Renal cortex interstitium (tissue), 11 donors: ENCODE measurements at regions not wholly inside any gene's neighbourhood (a gene's known extent, or its start where the extent isn't known, plus 50 kb on each side); places are given as distances from the start of the nearest gene placed in this dataset.
"Not testable (repeated sequence)": the region's sequence is repeated elsewhere in the genome, so short reads cannot be mapped to it uniquely, and the experiment has no call there.

Experiments used
- DNase-seq, 11 donors: peaks; one replicate each; pipeline ENCODE4 v3.0.0-alpha.2; 2013; ENCODE audit warnings: low read depth in 9 of 11, low spot score in 4 of 11; ENCODE audit errors: extremely low read depth in 1 of 11

GRCh38 chr4:147289181-147289580 is 191.7 kb upstream of the EDNRA start:
- no peak for DNase-seq

- not testable (repeated sequence) for DNase-seq
Measured at GRCh38 chr4:147292604-147293313, 188.1 kb upstream of the EDNRA start.

- DNase-seq = not testable (repeated sequence)
Measured at GRCh38 chr4:147293314-147293677, 187.6 kb upstream of the EDNRA start.

GRCh38 chr4:147299205-147299604 is 181.7 kb upstream of the EDNRA start:
- no peak for DNase-seq

DNA sequence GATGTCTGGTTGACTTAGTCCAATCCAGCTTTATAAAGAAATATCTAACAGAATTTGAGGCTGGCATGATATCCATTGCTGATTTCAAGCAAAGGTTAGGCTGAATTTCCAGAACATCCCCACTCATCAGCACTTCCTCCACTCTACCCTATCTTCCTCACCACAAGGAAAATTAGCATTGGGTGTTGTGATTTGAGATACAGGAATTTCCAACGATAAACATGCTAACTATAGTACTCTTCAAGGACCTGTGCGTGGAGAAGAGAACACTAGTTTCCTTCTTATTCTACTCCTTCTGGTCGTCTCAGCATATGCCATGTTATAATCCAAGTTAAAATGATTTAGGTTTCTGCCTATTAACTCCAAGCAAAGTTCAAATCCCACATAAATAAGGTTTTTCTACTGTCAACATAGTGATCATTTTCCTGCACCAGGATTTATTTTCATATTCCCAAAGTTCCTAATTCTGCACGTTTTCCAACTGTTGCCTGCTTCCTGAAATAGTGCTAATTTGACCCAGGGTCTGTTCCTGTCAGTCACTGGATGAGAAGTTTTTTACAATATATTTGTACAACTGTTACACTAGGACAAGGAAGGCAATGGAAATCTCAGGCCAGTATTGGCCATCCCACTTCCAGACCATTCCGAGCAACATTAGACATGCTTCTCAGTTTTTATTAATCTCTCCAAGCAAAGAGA is 177.6 kb upstream of the EDNRA start:
- peak in 3 of 11 donors; percentile 42 to 45 (median 42) for DNase-seq

GRCh38 chr4:147303873-147304229 is 177.0 kb upstream of the EDNRA start:
- peak in 1 of 11 donors; percentile 46 for DNase-seq

DNA sequence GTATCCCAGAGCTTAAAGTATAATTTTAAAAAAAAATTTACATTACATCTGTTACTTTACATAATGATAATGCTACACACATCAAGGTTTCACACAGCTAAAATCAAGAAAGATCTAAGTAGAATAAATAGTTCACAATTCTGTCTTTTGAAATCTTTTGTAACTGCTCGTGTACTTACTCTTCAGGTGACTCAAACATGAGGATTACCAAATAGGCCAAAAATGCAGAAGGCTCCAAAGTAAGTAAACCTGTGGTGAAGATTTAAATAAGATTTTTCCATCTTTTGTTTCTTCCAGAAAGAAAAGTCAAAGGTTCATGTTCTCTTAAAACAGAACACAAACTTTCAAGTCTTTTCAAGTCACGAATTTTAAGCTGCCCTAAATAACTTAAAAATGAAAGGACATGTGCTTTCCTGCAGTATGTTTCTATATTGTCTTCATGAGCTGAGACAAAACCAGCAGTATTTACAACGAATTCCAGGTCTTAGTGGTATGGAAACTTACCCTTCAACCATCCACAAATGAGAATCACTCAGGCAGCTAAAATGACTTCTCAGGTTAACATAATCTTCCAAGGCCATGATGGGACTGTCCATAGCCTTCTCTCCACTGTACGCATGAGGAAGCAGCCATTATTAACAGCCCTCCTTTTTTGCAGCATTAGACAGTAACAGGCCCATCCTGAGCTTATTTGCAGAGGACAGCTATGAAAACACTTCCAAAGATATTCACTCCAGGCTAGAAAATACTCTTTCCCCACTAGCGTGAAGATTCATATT is 172.8 kb upstream of the EDNRA start:
- DNase-seq = peak in 2 of 11 donors; percentile 41 to 57

GRCh38 chr4:147309434-147309833 is 171.5 kb upstream of the EDNRA start:
- no peak for DNase-seq

GRCh38 chr4:147310312-147310711 is 170.6 kb upstream of the EDNRA start:
- DNase-seq = no peak

GRCh38 chr4:147311956-147312355 is 168.9 kb upstream of the EDNRA start:
- DNase-seq = no peak

DNA sequence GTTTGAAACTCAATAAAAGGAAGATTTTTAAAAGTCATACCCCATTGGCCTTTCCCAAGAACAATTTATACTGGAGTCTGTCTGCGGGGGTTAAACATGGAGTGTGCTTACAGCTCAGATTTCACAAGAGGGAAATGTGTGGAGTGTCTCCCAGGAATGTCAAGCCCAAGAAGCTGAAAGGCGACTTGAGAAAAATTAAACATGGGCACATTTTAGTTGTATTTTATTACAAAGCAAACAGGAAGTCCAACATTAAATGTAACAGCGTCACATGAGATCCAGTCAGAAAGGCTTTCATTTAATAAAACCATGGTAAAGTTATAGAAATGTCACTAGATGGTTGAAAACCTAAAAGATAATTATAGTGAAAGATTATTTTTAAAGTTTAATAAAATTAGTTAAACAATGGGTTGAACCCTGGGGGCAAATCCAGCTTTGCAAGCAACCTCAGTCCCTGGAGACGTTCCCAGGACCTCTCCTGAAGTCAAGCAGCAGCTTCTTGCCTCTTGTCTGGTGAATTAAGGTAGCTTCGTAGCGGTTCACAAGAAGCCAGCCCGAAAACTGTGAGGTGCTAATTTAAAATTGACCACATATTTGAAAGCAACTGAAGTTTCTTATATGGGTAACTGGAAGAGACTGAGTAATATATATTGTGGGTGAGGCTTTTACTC is 168.4 kb upstream of the EDNRA start:
- peak in 6 of 11 donors; percentile 48 to 75 (median 70) for DNase-seq

DNA sequence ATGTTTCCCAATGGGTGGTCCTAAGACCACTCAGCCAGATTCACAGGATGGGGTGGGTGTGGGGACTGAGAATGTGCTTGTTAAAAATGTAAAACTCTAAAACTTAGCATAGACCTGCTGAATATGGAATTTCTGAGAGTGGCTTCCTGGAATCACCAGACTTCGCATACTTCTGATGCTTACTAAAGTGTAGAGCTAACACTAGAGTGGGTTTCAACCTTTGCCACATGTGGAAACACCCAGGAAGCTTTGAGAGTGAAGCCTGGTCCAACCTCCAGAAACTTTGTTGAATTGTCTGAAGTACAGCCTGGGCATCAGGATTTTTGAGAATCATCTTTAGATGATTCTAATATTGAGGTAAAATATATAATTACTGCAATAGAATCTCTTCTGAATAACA is 167.8 kb upstream of the EDNRA start:
- DNase-seq = no peak

GRCh38 chr4:147318586-147318985 is 162.3 kb upstream of the EDNRA start:
- no peak for DNase-seq

GRCh38 chr4:147325571-147325981 is 155.3 kb upstream of the EDNRA start:
- DNase-seq = no peak

DNA sequence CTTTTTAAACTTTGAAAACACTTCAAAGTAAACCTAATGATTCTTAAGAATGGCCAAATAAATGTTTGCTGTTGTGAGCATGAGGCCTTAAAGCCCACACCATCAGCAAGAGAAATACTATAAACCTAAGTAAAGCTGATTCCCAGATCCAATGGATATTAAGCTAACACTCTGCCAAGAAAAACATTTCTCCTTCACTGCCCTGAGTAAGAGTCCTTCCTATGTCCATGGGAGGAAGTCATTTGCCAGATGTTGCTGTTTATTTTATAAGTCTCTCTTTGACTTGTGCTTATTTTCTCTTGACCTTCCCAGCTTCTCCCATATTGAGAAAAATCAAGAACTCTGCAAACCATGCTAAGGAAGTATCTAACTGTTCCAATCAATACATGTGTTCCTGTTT is 154.3 kb upstream of the EDNRA start:
- DNase-seq = peak in 2 of 11 donors; percentile 42 to 54

DNA sequence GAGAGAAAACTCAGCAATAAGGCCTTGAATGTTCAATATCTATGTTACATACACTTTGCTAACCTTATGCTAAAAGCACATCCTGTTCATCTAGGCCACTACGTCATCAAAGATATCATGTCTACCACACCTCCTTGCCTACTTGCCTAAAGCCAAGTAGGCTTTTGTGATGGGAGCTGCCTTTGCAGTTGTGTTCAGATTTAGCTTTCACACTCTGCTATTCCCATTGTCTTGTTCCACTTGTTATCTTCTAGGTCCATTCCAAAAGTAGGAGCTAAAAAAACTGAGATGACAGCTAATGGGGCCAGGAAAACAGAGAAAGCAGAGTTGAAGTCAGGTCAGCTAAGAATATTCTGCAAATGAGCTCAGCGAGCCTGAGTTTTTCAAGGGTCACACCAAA is 153.6 kb upstream of the EDNRA start:
- DNase-seq = no peak

- DNase-seq = no peak
Measured at GRCh38 chr4:147328189-147328588, 152.7 kb upstream of the EDNRA start.

- no peak for DNase-seq
Measured at GRCh38 chr4:147328756-147329446, 152.0 kb upstream of the EDNRA start.

GRCh38 chr4:147332091-147332490 is 148.8 kb upstream of the EDNRA start:
- no peak for DNase-seq
